Testis (tissue), 2 donors: ENCODE measurements at regions not wholly inside any gene's neighbourhood (a gene's known extent, or its start where the extent isn't known, plus 50 kb on each side); places are given as distances from the start of the nearest gene placed in this dataset.

Experiments
- DNase-seq: peaks from one replicate; pipeline ENCODE4 v3.0.0-alpha.2; 2019
- H3K27ac ChIP-seq, 2 donors: fragments of 200-600 bp; sonication (generic); one replicate each; pipeline ENCODE4 v1.5.1; 2019
- H3K27me3 ChIP-seq: fragments of 200-600 bp; sonication (generic); one replicate; pipeline ENCODE4 v1.5.1; 2019
- H3K36me3 ChIP-seq: fragments of 200-600 bp; sonication (generic); one replicate; pipeline ENCODE4 v1.5.1; 2017; ENCODE audit warnings: low read depth; ENCODE audit errors: missing control alignments
- H3K4me1 ChIP-seq: fragments of 200-600 bp; sonication (generic); one replicate; pipeline ENCODE4 v1.5.1; 2019
- H3K4me3 ChIP-seq, 2 donors: fragments of 200-600 bp; sonication (generic); one replicate each; pipeline ENCODE4 v1.5.1; 2017 to 2019
- H3K9me3 ChIP-seq: fragments of 200-600 bp; sonication (generic); one replicate; pipeline ENCODE4 v1.5.1; 2017
- POLR2A ChIP-seq: fragments of 450-650 bp; IDR thresholded peaks from one replicate; pipeline ENCODE4 v1.6.1; 2017; ENCODE audit warnings: antibody characterized with exemption, mild to moderate bottlenecking, moderate library complexity
- WGBS, 2 donors: methylation state at CpG; one replicate each; pipeline ENCODE4 v1.1.5; 2018; 5-methylcytosine and 5-hydroxymethylcytosine counted together
- intact Hi-C: fragments of 100-400 bp; cut with DNase I; formaldehyde crosslinking; loops from one replicate; pipeline ENCODE4 v1.15.1; 2023; ENCODE audit warnings: low total_unique reads
- TF ChIP-seq, protein P1 (sequence below), 3 experiments: fragments of 450-650 bp in 2 of 3; fragments of 200-600 bp in 1 of 3; sonication (generic) in 1 of 3; IDR thresholded peaks; one replicate each; pipeline ENCODE4 v1.5.1; 2016 to 2019; ENCODE audit warnings: antibody characterized with exemption in 3 of 3, mild to moderate bottlenecking in 2 of 3, moderate library complexity in 1 of 3

DNA sequence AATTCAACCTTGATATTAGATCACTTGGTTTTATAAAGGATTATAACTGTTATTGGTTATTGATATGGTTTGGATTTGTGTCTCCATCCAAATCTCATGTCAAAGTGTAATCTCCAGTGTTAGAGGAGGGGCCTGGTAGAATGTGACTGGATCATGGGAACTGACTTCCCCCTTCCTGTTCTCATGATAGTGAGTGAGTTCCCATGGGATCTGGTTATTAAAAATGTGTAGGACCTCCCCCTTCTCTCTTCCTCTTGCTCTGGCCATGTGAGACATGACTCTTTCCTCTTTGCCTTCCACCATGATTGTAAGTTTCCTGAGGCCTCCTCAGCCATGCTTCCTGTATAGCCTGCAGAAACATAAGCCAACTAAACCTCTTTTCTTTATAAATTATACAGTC lies 136.0 kb upstream of the UBE2E2 start:
- no peaks in the 10 kb centered on the region for H3K9me3 ChIP-seq
- no peak overlapping the region for H3K27ac ChIP-seq
- no peaks in the 10 kb centered on the region for H3K36me3 ChIP-seq
- no peak overlapping the region for H3K4me3 ChIP-seq
- intact Hi-C loops = no loop called here
- TF ChIP-seq POLR2A = no peak
- no peaks in the 10 kb centered on the region for H3K4me1 ChIP-seq
- H3K27me3 ChIP-seq = no peaks in the 10 kb centered on the region
- no peak for DNase-seq

DNA sequence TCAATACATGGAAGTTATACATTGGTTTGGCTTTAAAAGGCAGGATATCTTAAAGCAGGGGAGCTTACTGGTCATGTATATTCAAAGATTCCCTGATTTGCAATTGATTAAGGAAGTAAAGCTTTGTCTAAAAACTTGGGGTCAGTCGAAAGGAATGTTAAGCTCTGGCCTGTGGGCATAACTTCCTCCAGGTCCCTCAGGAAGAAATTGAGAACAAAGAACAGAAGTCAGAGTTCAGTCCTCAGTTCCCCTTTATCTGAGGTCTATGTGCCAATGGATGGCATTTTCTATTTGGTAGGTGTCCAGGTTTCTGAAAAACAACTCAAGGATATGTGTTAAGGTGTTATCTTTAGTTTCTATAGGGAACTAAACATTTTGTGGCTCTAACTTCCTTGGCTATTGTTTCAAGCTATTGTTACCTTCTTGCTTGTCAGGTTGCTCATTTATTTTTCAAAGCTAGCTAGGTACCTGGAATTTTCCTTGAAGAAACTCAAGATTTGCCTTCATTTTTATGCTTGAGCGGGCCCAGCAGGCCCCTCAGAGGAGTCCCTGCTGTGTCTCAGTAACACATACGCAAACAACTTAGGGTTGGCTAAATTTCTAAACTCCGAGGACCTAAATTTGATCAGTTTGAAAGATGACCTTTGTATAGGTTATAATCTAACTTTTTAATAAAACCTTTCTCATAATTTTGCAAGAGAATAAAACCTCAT lies 135.0 kb upstream of the UBE2E2 start:
- DNase-seq = no peak
- Histone ChIP-seq H3K4me3 (no peak overlapping the region), H3K9me3 (no peaks in the 10 kb centered on the region), H3K36me3 (no peaks in the 10 kb centered on the region), H3K4me1 (no peaks in the 10 kb centered on the region), H3K27me3 (no peaks in the 10 kb centered on the region), H3K27ac (no peak overlapping the region)
- intact Hi-C loops = no loop called here
- TF ChIP-seq, protein P1, sequence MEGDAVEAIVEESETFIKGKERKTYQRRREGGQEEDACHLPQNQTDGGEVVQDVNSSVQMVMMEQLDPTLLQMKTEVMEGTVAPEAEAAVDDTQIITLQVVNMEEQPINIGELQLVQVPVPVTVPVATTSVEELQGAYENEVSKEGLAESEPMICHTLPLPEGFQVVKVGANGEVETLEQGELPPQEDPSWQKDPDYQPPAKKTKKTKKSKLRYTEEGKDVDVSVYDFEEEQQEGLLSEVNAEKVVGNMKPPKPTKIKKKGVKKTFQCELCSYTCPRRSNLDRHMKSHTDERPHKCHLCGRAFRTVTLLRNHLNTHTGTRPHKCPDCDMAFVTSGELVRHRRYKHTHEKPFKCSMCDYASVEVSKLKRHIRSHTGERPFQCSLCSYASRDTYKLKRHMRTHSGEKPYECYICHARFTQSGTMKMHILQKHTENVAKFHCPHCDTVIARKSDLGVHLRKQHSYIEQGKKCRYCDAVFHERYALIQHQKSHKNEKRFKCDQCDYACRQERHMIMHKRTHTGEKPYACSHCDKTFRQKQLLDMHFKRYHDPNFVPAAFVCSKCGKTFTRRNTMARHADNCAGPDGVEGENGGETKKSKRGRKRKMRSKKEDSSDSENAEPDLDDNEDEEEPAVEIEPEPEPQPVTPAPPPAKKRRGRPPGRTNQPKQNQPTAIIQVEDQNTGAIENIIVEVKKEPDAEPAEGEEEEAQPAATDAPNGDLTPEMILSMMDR (IDR thresholded peaks at IDR 0.05) = no peak
- no peak for TF ChIP-seq POLR2A
- 89 to 91% methylated on average over 4 of the region's 4 CpGs for WGBS, 2 donors

DNA sequence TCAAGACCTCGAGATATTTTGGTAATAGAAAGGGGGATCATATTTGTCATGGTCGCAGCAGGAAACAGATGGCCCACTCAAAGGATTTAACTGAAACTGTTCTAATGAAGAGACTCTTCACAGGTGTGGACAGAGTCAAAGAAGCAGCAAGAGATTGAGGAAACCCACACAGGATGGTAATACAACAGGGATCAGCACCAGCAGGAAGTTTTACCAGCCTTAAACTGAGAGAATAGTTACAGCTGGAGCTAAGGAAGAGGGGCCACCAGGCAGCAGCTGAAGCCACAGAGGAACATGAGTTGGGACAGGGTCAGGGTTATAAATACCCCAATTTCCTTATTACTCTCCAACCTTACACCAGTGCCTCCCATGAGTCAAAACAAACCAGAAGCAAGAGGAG lies 131.8 kb upstream of the UBE2E2 start:
- intact Hi-C loops = no loop called here
- no peaks in the 10 kb centered on the region for H3K27me3 ChIP-seq
- TF ChIP-seq POLR2A = no peak
- TF ChIP-seq, protein P1 (IDR thresholded peaks at IDR 0.05) = no peak
- WGBS, 2 donors = 68 to 83% methylated on average over 2 of the region's 2 CpGs
- H3K36me3 ChIP-seq = no peaks in the 10 kb centered on the region
- H3K4me1 ChIP-seq = peaks cover 15% of the 10 kb centered on the region
- DNase-seq = no peak
- H3K4me3 ChIP-seq = no peak overlapping the region
- H3K27ac ChIP-seq = no peak overlapping the region
- no peaks in the 10 kb centered on the region for H3K9me3 ChIP-seq

DNA sequence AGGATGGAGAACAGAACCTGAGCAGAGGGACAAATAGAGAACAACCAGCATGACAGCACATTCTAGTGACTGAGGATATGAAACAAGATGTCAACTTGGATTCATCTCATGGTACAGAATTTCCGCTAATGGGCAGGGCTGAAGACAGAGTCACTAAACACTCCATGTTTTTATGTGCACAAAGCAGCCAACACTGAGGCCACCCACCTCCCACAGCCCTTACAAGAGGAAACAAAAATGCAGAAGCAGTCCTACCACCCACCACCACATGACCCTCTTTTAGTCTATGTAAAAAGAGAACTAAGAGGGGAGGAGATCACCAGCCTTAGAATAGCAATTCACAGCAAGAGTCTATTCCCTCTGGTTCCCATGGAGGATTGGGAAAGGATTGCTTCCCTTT lies 131.4 kb upstream of the UBE2E2 start:
- no peaks in the 10 kb centered on the region for H3K27me3 ChIP-seq
- no peaks in the 10 kb centered on the region for H3K36me3 ChIP-seq
- intact Hi-C loops = no loop called here
- DNase-seq = no peak
- H3K4me3 ChIP-seq = no peak overlapping the region
- no peaks in the 10 kb centered on the region for H3K9me3 ChIP-seq
- 88 to 94% methylated on average over 1 of the region's 1 CpG for WGBS, 2 donors
- H3K27ac ChIP-seq = no peak overlapping the region
- TF ChIP-seq, protein P1 (IDR thresholded peaks at IDR 0.05) = no peak
- TF ChIP-seq POLR2A = no peak
- peaks cover 15% of the 10 kb centered on the region for H3K4me1 ChIP-seq

DNA sequence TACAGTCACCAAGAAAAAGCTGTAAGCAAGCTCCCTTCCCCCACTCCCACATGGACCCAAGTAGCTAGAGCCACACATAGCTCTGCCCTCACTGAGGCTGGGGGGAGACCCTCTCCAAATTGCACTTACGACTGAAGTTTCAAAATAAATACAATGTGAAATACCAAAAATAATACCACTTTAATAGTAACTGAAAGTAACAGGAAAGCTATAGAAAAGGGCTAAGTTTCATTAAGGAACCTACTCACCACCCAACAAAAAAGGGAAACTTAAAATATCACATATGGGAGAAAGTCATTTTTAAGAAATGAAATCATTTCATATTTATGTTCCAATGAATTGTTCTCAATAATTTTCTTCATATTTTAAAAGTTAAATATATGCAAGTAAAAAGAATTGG lies 130.4 kb upstream of the UBE2E2 start:
- Histone ChIP-seq H3K36me3 (no peaks in the 10 kb centered on the region), H3K27me3 (no peaks in the 10 kb centered on the region), H3K9me3 (no peaks in the 10 kb centered on the region), H3K4me3 (no peak overlapping the region), H3K27ac (no peak overlapping the region), H3K4me1 (peaks cover 15% of the 10 kb centered on the region)
- WGBS, 2 donors = 85 to 89% methylated on average over 1 of the region's 1 CpG
- no peak for DNase-seq
- intact Hi-C loops = no loop called here
- TF ChIP-seq, protein P1 (IDR thresholded peaks at IDR 0.05) = no peak
- TF ChIP-seq POLR2A = no peak
